GM13977 (cell line): ENCODE measurements at regions not wholly inside any gene's neighbourhood (a gene's known extent, or its start where the extent isn't known, plus 50 kb on each side); places are given as distances from the start of the nearest gene placed in this dataset.

Source experiments
- DNase-seq: peaks from one replicate; pipeline ENCODE4 v3.0.0; 2012; ENCODE audit warnings: low spot score
- in situ Hi-C: fragments of 300-500 bp; cut with MboI; formaldehyde crosslinking; loops from one replicate; pipeline ENCODE4 v1.12.0; 2022; ENCODE audit warnings: low sequenced_read_pairs, low pct_unique_long_range_greater_than_20kb, mixed read lengths, inconsistent platforms; ENCODE audit not compliant: unreplicated experiment
- TF ChIP-seq, protein P1 (sequence below): IDR thresholded peaks from 2 replicates; pipeline ENCODE4 v1.5.1; 2012; ENCODE audit warnings: mild to moderate bottlenecking, control low read depth; ENCODE audit not compliant: insufficient read depth; ENCODE audit errors: extremely low read depth, missing control alignments

GRCh38 chr2:205911306-205911705 lies 174.7 kb downstream of the INO80D start:
- in situ Hi-C loops: no loop called here
- TF ChIP-seq, protein P1, sequence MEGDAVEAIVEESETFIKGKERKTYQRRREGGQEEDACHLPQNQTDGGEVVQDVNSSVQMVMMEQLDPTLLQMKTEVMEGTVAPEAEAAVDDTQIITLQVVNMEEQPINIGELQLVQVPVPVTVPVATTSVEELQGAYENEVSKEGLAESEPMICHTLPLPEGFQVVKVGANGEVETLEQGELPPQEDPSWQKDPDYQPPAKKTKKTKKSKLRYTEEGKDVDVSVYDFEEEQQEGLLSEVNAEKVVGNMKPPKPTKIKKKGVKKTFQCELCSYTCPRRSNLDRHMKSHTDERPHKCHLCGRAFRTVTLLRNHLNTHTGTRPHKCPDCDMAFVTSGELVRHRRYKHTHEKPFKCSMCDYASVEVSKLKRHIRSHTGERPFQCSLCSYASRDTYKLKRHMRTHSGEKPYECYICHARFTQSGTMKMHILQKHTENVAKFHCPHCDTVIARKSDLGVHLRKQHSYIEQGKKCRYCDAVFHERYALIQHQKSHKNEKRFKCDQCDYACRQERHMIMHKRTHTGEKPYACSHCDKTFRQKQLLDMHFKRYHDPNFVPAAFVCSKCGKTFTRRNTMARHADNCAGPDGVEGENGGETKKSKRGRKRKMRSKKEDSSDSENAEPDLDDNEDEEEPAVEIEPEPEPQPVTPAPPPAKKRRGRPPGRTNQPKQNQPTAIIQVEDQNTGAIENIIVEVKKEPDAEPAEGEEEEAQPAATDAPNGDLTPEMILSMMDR: no peak
- DNase-seq: no peak

- in situ Hi-C loops: no loop called here
- TF ChIP-seq, protein P1: no peak
- no peak for DNase-seq
Measured at GRCh38 chr2:205909184-205909572, 176.8 kb downstream of the INO80D start.

DNA sequence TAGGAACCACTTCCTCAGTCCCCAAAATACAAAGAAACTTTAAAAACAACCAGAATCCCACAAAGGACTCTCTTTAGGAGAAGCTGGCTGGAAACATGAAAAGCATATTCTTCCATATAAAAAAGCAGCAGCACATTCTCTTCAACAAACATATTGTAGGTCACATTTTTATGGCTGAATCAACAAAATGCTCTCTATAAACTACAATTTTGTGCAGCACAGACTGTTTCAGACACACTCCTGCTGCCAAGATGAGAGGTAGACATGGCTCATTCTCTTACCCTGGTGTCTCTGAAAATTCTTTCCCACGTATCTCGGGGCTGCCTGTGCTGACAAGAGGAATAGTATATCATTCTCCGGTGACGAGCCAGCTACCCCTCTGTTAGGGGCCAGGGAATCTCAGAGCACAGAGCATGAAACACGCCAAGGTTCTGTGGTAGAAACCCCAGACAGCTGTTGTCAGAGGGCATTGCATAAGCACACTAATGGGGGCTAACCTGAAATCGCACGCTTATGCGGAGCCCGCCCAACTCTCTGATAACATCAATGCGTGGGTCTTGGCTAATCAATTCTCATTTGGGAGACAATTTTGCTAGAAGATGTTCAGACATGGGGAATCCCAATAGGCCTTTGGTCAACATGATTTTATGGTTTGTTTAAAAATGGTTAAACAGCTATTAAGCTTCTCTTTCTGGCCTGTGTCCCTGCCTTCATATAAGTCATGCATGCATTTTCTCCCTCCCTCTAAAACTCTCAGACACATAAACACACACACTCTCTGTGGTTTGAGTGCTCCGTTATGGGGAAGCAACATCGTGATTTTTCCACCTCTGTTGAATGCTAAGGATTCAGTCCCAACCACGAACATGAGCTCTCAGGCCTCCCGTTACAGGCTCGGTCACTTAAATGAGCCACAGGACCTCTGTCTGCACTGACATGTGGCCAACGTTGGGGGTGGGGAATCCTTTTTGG lies 177.5 kb downstream of the INO80D start:
- DNase-seq: no peak
- TF ChIP-seq, protein P1: no peak
- in situ Hi-C loops: no loop called here

DNA sequence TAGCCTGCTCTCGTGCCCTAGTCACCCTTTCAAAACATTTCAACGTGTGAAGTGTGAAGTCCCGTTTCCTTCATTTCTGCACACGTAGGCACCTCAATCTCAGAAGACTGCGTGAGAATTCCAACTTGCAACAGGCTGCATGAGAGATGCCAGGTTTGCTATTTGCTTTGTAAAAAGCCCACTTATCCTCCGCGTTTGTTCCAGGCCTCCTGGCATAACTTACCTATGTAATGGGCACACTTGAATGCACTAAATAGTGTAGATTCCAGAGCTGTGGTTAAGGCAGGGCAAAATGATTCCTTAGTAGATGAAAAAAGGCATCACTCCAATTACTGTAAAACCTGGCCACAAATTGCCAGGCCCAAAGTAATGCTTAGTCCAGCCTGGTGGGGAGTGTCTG lies 179.6 kb downstream of the INO80D start:
- in situ Hi-C loops: no loop called here
- no peak for DNase-seq
- TF ChIP-seq, protein P1: no peak

- in situ Hi-C loops: no loop called here
- TF ChIP-seq, protein P1: no peak
- DNase-seq: no peak
Measured at GRCh38 chr2:205905576-205905975, 180.4 kb downstream of the INO80D start.

GRCh38 chr2:205904873-205905272 lies 181.1 kb downstream of the INO80D start:
- no peak for DNase-seq
- TF ChIP-seq, protein P1: no peak
- in situ Hi-C loops: no loop called here
